RWPE1 (cell line): ENCODE measurements at regions not wholly inside any gene's neighbourhood (a gene's known extent, or its start where the extent isn't known, plus 50 kb on each side); places are given as distances from the start of the nearest gene placed in this dataset.

Experiments used
- CTCF ChIA-PET: fragments of 350-600 bp; sonication (Branson Sonifier 250); formaldehyde crosslinking; extraction: SDS; loops from one replicate; lab custom pipeline; 2021; lab: Yijun Ruan, JAX
- POLR2A ChIA-PET: fragments of 400-600 bp; formaldehyde crosslinking; extraction: SDS; loops from one replicate; lab custom pipeline; 2020; ENCODE audit warnings: antibody characterized with exemption; ENCODE audit not compliant: low non-redundant PET; lab: Yijun Ruan, JAX
- DNase-seq: peaks from one replicate; pipeline ENCODE4 v3.0.0; 2012; ENCODE audit warnings: low spot score
- H3K27ac ChIP-seq: fragments of 450-650 bp; 2 replicates; pipeline ENCODE4 v1.5.1; 2017
- CTCF ChIP-seq: fragments of 450-650 bp; conservative IDR thresholded peaks from 2 replicates; pipeline ENCODE4 v1.5.1; 2017; ENCODE audit warnings: low read depth, mild to moderate bottlenecking

DNA sequence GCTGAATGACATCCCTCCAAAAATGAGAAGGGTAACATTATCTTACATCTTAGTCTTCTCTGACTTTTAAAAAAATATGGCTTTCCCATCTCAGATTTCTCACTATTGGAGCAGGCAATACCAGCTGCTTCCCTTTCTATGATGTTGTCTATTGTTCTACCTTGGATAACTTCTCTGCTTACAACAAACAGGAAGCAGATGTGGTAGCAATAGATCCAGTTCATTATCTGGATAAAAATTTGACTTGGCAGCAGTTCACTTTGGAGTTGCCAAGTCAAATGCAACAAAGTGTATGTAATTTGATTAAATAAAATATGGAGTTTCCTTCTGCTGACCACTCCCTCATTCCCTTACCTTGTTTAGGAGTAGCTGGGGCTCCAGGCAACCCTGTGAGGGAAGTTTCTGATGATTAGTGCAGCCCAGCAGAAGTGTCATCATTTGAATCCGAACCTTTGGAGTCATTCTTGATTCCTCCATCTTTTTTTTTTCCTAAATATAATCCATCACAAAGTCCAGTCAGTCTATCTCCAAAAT, 72.0 kb upstream of the GPRIN3 start:
- ChIA-PET CTCF (no interaction called here), POLR2A (no interaction called here)
- no peak for TF ChIP-seq CTCF
- no peak overlapping the region for H3K27ac ChIP-seq
- no peak for DNase-seq

DNA sequence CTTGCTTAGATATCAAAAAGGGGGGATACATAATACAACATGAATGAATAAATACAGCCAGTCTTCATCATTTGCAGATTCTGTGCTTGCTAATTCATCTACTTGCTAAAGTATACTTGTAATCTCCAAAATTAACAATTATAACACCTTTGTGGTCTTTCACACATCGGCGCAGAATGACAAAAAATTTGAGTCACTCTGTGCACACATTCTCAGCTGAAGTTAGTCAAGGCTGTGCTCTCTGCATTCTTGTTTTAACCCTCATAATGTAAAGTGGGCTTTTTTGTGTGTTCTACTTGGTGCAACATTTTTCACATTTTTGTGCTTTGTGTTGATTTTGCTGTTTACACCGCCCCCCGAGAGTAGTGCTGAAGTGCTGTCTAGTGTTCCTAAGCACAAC, 65.8 kb upstream of the GPRIN3 start:
- TF ChIP-seq CTCF, result no peak
- DNase-seq, result no peak
- ChIA-PET CTCF (no interaction called here), POLR2A (no interaction called here)
- H3K27ac ChIP-seq, result no peak overlapping the region

DNA sequence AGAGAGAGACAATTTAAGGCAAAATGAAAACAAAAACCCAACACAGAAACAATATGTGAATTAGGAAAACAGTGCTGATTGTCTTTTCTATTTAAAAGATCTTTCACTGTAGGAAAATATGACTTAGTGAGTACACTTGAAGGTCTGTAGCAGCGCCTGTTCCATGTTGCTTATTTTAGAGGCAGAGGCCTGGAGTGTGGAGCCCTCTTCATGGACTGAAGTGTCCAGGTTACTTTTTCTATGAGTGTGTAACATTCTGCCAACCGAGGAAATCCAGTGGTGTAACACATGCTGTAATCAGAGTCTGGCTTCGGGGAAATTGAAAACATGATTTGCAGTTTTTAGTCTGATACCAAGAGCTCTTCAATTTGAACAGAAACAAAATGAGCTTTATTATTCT, 64.0 kb upstream of the GPRIN3 start:
- DNase-seq, result no peak
- ChIA-PET POLR2A (no interaction called here), CTCF (no interaction called here)
- no peak overlapping the region for H3K27ac ChIP-seq
- TF ChIP-seq CTCF, result no peak

- H3K27ac ChIP-seq, result no peak overlapping the region
- ChIA-PET CTCF (no interaction called here), POLR2A (no interaction called here)
- no peak for DNase-seq
- no peak for TF ChIP-seq CTCF
Observed at GRCh38 chr4:89369581-89369980, 62.0 kb upstream of the GPRIN3 start.

DNA sequence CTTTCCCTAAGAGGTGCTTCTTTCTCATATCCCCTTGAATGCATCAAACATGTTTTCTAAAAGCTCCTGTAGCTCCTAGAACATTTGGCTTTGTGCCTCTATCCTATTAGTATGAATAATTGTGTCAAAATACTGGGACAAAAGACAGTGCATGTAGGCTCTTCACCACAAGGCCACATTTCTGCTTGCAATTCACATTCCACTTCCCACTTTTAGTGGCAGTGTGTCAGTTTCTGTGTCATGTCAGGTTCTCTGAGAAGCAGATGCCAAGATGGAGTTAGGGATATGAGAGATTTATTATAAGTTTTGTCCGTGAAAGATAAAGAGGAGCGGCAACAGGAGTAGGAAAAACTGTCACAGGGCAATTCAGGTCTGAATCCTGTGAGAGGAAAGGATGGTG, 61.3 kb upstream of the GPRIN3 start:
- ChIA-PET POLR2A (no interaction called here), CTCF (no interaction called here)
- no peak overlapping the region for H3K27ac ChIP-seq

DNA sequence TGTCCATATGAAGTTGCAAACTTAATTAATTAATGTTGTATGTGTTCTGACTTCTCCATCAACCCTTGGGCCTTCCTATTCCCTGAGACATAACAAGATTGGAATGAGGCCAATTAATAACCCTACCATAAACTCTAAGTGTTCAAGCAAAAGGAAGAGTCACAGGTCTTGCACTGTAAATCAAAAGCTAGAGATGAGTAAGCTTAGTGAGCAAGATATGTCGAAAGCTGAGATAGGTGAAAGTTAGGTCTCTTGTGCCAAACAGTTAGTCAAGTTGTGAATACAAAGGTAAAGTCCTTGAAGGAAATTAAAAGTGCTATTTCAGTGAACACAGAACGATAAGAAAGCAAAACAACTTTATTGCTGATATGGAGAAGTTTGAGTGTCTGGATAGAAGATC, 58.2 kb upstream of the GPRIN3 start:
- no peak overlapping the region for H3K27ac ChIP-seq
- TF ChIP-seq CTCF, result no peak
- peak; percentile 2 for DNase-seq
- ChIA-PET CTCF (no interaction called here), POLR2A (no interaction called here)

More for the DNA sequence above, 61.3 kb upstream of the GPRIN3 start:
- TF ChIP-seq CTCF, result no peak
- no peak for DNase-seq

GRCh38 chr4:89365375-89365774, 57.8 kb upstream of the GPRIN3 start:
- TF ChIP-seq CTCF, result no peak
- no peak overlapping the region for H3K27ac ChIP-seq
- ChIA-PET POLR2A (no interaction called here), CTCF (no interaction called here)
- DNase-seq, result no peak
